ENCODE measurements at regions not wholly inside any gene's neighbourhood (a gene's known extent, or its start where the extent isn't known, plus 50 kb on each side); places are given as distances from the start of the nearest gene placed in this dataset.
"Not testable (repeated sequence)": the region's sequence is repeated elsewhere in the genome, so short reads cannot be mapped to it uniquely, and the experiment has no call there.

DNA sequence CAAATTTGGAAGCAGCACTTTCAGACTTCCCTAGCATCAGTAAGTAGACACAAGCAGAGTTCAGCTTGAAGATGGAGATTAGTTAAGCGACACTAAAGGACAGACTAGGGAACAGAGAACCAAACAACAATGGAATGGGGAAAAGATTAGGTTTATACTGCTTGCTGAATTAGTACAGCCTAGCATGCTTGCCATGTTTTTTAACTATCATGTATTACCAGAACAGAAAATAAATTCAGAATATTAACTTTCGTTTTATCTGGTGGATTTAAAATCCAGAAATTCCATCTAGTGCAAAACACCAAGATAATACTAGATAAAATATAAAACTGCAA, 451.5 kb upstream of the SLC10A2 start:
- no peak for DNase-seq

DNA sequence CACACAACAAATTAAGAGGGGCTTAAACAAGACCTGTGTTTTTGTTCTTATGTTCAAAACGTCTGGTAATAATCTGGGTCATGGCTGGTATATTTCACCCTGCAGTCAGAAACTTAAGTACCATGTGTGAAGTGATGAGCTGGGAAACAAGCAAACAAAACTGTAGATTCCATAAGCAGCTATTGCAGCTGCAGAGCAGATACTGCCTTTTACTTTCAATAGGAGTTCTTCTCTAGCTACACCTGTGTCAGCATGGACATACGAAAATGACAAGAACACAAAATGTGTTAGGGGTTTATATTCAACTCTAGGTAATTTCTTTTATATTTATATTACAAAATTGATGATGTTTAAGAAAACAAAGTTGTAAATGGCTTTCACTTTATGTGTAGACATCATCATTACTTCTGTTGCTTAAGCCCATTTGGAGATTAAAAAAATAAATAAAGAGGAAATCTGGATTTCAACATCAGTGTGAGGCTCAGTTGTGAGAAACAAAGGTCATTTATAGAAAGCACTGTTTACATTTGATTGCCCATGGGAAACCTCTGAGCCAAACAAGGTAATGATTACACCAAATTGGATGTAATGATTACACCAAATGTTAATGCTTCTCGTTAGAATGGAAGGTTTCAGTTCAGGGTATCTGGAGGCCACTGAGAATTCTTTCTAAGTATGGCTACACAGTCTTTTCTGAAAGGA, 451.0 kb upstream of the SLC10A2 start:
- DNase-seq, result no peak

DNA sequence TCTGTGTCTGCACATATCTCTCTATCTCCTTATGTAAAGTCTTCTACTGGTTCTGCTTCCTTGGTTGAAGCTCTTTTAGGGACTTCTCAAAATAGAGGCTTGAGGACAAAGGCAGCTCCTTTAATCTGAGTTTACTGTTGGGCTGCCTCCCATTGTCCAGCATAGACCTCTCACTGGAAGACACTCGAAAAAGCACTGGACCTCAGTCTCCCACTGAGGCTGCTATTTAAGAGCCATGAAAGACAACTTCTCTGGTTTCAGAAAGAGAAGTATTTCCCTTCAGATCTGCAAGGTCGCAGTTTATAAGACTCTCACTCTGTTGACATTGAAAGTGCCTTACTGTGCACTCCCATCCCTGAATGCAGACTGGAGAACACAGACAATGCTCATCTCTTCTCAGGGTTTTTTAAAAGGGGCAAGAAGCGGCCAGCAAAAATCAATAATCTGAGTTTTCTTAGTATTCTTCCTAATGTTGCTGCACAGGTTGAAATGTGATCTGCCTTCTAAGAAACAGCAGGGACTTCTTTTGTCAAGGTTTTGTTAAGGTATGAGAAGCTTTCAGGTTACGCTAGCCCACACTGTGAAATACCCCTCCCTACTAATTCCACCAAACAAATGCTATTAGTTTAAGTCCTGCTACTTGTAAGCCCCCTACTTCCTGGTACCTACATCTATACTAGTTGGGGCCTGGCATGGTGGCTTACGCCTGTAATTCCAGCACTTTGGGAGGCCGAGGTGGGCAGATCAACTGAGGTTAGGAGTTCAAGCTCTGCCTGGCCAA, 450.0 kb upstream of the SLC10A2 start:
- DNase-seq, result no peak

DNA sequence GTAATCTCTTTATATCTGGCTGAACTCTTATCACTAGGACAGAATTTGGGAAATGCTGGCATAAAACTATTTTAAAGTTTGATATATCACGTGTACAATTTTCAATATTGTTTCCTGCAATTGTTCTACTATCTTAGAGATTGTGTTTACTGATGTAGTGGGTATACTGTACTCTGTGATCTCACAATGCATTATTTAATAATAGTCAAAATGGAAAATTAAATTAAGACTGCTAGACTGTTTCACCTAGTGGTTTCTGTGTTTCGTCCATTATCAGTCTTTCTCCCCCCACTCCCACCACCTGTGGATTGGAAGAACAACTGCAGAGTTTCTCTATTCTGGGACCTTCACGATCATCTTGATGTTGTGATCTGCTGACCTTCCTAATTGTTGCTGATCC, 449.2 kb upstream of the SLC10A2 start:
- DNase-seq, result no peak

- DNase-seq, result no peak
These were observed 448.4 kb upstream of the SLC10A2 start for GRCh38 chr13:103514619-103515018.

GRCh38 chr13:103514188-103514587, 448.0 kb upstream of the SLC10A2 start:
- DNase-seq, result no peak

DNA sequence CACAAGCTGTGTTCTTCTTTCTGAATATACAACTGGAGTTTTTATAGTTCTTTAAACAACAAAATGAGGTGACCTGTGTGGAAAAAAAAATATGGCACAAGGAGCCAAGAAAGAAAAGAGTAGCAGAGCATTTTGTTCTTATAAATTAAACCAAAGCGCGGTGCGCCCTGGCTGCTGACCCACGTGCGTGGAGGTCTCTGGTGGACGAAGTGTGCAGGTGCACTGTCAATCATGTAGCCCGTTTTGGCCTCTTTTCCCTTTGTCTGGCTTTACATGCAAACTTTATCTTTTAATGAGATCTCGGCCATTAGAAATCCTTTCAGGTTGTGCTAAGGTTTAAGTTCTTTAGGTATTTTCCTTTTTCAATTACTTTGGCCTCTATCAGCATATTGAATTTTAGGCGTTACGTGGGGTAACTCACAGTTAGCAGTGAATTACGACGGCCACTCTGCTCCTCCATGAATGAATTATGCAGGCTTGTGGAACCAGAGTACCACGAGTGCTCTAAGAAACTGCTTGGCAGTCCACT, 443.9 kb upstream of the SLC10A2 start:
- DNase-seq, result no peak

- no peak for DNase-seq
These were observed 431.2 kb upstream of the SLC10A2 start for GRCh38 chr13:103497404-103497803.

GRCh38 chr13:103487841-103488240, 421.6 kb upstream of the SLC10A2 start:
- no peak for DNase-seq

GRCh38 chr13:103473081-103473480, 406.9 kb upstream of the SLC10A2 start:
- no peak for DNase-seq

GRCh38 chr13:103471896-103472295, 405.7 kb upstream of the SLC10A2 start:
- no peak for DNase-seq

DNA sequence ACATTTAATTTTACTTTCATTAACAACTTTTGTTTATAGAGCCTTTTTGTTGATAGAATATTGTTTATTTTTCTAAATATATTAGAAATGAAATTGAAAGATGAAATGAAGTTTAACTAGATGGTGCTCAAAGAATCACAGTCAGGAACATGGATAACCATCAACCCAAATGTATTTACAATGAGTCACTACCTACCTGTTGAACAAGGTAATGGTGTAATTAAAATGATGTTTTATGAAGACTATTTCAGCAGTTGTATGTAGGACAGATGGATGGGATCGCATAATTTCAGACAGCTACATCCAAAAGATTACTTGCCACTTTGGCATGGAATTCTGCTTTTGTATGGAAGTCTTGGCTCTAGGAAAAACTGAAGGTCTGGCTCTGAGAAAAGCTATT, 403.6 kb upstream of the SLC10A2 start:
- DNase-seq, result no peak

DNA sequence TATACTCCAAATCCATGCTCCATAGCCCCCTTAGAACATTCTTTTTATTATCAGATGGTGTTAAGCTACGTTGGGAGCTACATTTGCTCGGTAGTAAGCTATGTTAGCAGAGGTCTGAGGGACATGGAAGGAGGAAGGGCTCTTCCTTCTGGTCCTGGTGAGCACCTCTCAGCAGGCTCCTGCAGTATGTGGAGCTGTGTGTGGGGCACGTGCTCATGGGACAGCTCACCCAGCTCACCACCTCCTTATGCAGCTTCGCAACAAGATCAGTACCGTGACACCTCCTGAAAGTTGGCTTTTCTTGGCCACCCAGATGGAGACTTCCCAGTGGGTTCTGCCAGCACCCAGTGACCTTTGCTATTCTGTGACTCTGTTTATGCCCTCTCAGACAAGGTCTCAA, 400.5 kb upstream of the SLC10A2 start:
- DNase-seq, result no peak

DNA sequence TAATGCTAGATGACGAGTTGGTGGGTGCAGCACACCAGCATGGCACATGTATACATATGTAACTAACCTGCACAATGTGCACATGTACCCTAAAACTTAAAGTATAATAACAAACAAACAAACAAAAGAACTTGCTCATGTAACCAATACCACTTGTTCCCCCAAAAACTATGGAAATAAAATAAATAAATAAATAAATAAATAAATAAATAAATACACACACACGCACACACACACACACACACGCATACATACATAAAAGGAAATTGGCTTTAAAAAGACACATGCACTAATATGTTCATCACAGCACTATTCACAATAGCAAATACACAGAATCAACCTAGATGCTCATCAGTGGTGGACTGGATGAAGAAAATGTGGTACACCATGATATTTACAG, 394.0 kb upstream of the SLC10A2 start:
- DNase-seq, result not testable (repeated sequence)

GRCh38 chr13:103457050-103457449, 390.8 kb upstream of the SLC10A2 start:
- DNase-seq, result not testable (repeated sequence)

- peak in 1 of 2 experiments; percentile 37 for DNase-seq
These were observed 385.4 kb upstream of the SLC10A2 start for GRCh38 chr13:103451656-103452055.

DNA sequence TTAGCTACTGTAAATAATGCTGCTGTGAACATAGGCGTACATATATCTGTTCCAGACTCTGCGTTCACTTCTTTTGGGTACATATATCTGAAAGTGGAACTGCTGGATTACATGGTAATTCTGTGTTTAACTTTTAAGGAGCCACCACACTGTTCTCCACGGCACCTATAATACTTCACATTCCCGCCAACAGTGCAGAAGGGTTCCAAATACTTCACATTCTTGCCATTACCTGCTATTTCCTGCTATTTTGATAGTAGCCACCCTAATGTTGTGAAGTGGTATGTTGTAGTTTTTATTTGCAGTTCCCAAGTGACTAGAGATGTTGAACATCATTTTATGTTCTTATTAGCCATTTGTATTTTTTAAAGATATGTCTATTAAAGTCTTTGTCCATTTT, 377.4 kb upstream of the SLC10A2 start:
- DNase-seq, result no peak

GRCh38 chr13:103437651-103438050, 371.4 kb upstream of the SLC10A2 start:
- no peak for DNase-seq

DNA sequence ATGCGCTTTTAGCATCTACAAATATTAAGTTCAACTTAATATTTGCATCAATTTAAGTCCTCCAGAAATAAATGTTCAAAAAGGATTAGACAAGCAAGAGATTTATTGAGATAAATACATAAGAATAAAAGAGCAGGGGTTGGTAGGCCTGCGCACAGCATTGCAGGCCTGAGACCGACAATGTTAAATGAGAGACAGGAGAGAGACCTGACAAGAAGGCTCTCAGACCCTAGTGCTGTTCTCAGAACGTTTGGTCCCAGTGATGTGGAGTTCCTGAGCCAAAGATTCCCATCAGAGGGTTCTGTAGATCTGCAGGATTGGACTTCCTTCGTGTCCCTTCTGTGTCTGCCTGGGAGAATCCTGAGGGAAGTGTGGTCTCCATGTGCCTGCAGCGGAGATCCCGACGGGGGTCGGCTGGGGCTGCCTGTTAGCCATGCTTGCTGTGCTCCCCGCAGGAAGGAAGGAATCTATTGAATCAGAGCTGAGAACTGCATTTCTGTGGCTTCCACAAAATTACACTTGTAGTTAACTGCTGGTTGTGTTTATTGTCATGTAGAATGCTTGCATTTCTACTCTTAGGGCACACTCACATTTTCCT, 369.9 kb upstream of the SLC10A2 start:
- DNase-seq, result no peak

DNA sequence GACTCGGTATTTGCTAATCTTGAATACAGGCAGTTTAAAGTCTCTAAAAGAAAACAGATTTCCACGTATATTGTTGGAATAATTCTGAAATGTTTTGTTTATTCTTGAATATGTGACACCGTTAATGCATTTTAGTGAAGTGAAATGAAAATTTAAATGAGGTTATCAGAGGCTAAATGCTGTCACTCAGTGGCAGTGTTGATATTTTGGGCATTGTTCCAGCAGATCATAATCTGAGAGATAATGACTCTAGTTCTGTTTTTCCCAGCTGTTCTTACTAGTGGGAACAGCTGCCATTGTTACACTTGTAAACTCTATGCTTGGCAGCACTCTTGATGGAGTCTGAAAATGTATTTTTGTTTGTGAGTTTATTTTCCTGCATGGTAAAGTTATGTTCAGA, 365.6 kb upstream of the SLC10A2 start:
- no peak for DNase-seq

DNA sequence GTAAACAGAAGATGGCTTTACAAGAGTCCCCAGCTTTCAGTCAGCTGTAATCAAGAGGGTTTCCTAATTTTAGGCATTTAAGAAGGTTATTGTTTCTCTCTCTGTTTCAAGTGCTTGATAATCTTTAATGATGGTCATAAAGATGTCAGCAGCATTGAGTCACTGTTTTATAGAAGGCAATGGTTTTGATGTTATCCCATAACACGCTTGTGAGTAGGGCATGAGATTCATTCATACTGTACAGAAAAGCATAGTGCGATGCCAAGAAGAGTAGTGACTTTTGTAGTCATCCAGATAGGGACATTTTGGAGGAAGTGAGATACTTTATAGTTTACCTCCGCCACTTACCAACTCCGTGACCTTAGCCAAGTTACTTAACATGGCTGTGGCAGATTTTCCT, 364.2 kb upstream of the SLC10A2 start:
- DNase-seq, result no peak

- DNase-seq, result no peak
These were observed 343.8 kb upstream of the SLC10A2 start for GRCh38 chr13:103410002-103410401.

DNA sequence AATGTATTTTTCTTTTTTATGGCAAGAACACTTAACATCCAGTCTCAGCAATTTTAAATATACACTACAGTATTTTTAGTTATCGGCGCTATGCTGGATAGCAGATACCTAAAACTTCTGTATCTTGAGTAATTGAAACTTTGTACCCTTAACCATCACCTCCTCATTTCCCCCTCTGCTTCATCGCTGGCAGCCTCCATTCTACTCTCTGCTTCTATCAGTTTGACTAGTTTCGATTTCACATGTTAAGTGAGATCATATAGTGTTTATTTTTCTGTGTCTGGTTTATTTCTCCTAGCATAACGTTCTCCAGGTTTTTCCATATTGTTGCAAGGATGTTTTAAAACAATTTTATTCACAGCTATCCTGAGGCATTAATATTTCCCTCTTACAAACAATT, 340.8 kb upstream of the SLC10A2 start:
- no peak for DNase-seq

DNA sequence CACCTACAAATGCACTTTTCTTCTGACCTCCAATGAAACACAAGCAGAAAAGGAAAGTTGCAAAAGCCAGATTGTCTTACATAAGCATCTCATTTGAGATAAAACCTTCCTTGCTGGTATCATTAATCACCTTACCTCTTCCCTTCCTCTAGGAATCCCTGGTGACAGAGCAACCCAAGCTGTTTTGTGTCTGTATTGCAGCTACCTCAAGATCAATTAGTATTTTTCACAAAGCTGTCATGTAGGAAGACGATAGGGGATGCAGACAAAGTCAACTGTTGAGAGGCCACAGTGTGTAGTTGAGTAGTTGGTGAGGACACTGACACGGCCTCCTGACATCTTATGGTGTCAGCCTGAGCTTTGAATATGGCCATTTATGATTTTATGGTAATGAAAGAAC, 339.1 kb upstream of the SLC10A2 start:
- DNase-seq, result no peak
